CD14-positive monocyte (primary cell): ENCODE measurements at regions not wholly inside any gene's neighbourhood (a gene's known extent, or its start where the extent isn't known, plus 50 kb on each side); places are given as distances from the start of the nearest gene placed in this dataset.
A peak's percentile ranks its signal among the peaks of the same experiment; 100 is the strongest.

Experiments
- DNase-seq, 3 donors: peaks; one replicate each; pipeline ENCODE4 v3.0.0-alpha.2; 2011 to 2022
- H2AFZ ChIP-seq: 2 replicates; pipeline ENCODE4 v1.6.0; 2012; ENCODE audit warnings: mild to moderate bottlenecking, low read depth, low read length, inconsistent platforms; ENCODE audit not compliant: insufficient read depth, poor library complexity, severe bottlenecking
- H3K27ac ChIP-seq, 2 donors: 1 replicate in 1 of 2; 2 replicates in 1 of 2; pipeline ENCODE4 v1.5.1; 2012 to 2013; ENCODE audit warnings: low read length in 2 of 2, control low read depth in 1 of 2, inconsistent platforms in 1 of 2, low read depth in 1 of 2, mild to moderate bottlenecking in 1 of 2
- H3K27me3 ChIP-seq, 2 donors: one replicate each; pipeline versions ENCODE4 v1.6.0 to v1.6.1; 2011 to 2013; ENCODE audit warnings: low read length in 2 of 2; ENCODE audit not compliant: control insufficient read depth in 2 of 2, insufficient read depth in 2 of 2
- H3K36me3 ChIP-seq, 2 donors: replicated peaks in 1 of 2; 1 replicate in 1 of 2; 2 replicates in 1 of 2; pipeline versions ENCODE4 v1.5.1 to v1.6.1; 2012 to 2013; ENCODE audit warnings: low read length in 2 of 2, control low read depth in 1 of 2, inconsistent platforms in 1 of 2, mild to moderate bottlenecking in 1 of 2; ENCODE audit not compliant: insufficient read depth in 2 of 2, control insufficient read depth in 1 of 2
- H3K4me1 ChIP-seq, 2 donors: 1 replicate in 1 of 2; 2 replicates in 1 of 2; pipeline versions ENCODE4 v1.5.1 to v1.6.1; 2012 to 2013; ENCODE audit warnings: low read length in 2 of 2, control low read depth in 1 of 2, inconsistent platforms in 1 of 2, mild to moderate bottlenecking in 1 of 2, moderate library complexity in 1 of 2; ENCODE audit not compliant: insufficient read depth in 2 of 2, control insufficient read depth in 1 of 2
- H3K4me2 ChIP-seq: replicated peaks from 2 replicates; pipeline ENCODE3; 2012; ENCODE audit warnings: low read length, moderate library complexity, mild to moderate bottlenecking; ENCODE audit not compliant: poor library complexity, severe bottlenecking; ENCODE audit errors: extremely low read depth
- H3K4me3 ChIP-seq, 3 experiments: fragments of 200-600 bp in 1 of 3; sonication (generic) in 1 of 3; replicated peaks in 1 of 3; 1 replicate in 2 of 3; 2 replicates in 1 of 3; pipeline ENCODE4 v1.5.1; 2011 to 2013; ENCODE audit warnings: low read length in 3 of 3, mild to moderate bottlenecking in 3 of 3, control low read depth in 2 of 3, low read depth in 2 of 3, inconsistent platforms in 1 of 3, moderate library complexity in 1 of 3
- H3K79me2 ChIP-seq: 2 replicates; pipeline ENCODE4 v1.6.0; 2012; ENCODE audit warnings: mild to moderate bottlenecking, control low read depth, inconsistent platforms, low read length, moderate library complexity; ENCODE audit not compliant: insufficient read depth
- H3K9ac ChIP-seq: 2 replicates; pipeline ENCODE4 v1.6.0; 2017; ENCODE audit warnings: low read length, mild to moderate bottlenecking; ENCODE audit not compliant: insufficient read depth, poor library complexity, severe bottlenecking
- H3K9me3 ChIP-seq, 2 donors: replicated peaks in 1 of 2; 1 replicate in 1 of 2; 2 replicates in 1 of 2; pipeline versions ENCODE4 v1.5.1 to v1.6.1; 2012 to 2013; ENCODE audit warnings: low read length in 2 of 2, control low read depth in 1 of 2; ENCODE audit not compliant: control insufficient read depth in 1 of 2, insufficient read depth in 1 of 2
- H4K20me1 ChIP-seq: 2 replicates; pipeline ENCODE4 v1.6.0; 2012; ENCODE audit warnings: mild to moderate bottlenecking, low read length, control low read depth, moderate library complexity; ENCODE audit not compliant: insufficient read depth
- H3K27ac Mint-ChIP-seq, 7 donors: one replicate each; pipeline ENCODE4 v1.8.0; 2020; ENCODE audit warnings: mild to moderate bottlenecking in 7 of 7, mixed read lengths in 7 of 7, moderate library complexity in 6 of 7, inconsistent platforms in 2 of 7
- H3K27me3 Mint-ChIP-seq, 3 donors: one replicate each; pipeline ENCODE4 v1.8.0; 2021 to 2022; ENCODE audit warnings: low read depth in 3 of 3, mild to moderate bottlenecking in 3 of 3, mixed read lengths in 3 of 3, moderate library complexity in 3 of 3, inconsistent platforms in 1 of 3
- H3K36me3 Mint-ChIP-seq, 2 donors: one replicate each; pipeline ENCODE4 v1.8.0; 2020; ENCODE audit warnings: mixed read lengths in 2 of 2, inconsistent platforms in 1 of 2, mild to moderate bottlenecking in 1 of 2
- H3K4me1 Mint-ChIP-seq: one replicate; pipeline ENCODE4 v1.8.0; 2020; ENCODE audit warnings: mild to moderate bottlenecking, mixed read lengths
- H3K4me3 Mint-ChIP-seq, 2 donors: one replicate each; pipeline ENCODE4 v1.8.0; 2020; ENCODE audit warnings: mild to moderate bottlenecking in 2 of 2, mixed read lengths in 2 of 2, moderate library complexity in 1 of 2
- H3K9me3 Mint-ChIP-seq, 7 donors: one replicate each; pipeline ENCODE4 v1.8.0; 2020 to 2022; ENCODE audit warnings: mixed read lengths in 7 of 7, mild to moderate bottlenecking in 6 of 7, moderate library complexity in 6 of 7, inconsistent platforms in 2 of 7
- CTCF ChIP-seq: fragments of 200-600 bp; IDR thresholded peaks from one replicate; pipeline ENCODE4 v1.8.0; 2022; ENCODE audit warnings: antibody characterized with exemption, mild to moderate bottlenecking
- WGBS: methylation state at CpG from one replicate; pipeline ENCODE4 v1.1.5; 2013; ENCODE audit warnings: missing lambda C conversion rate; ENCODE audit not compliant: insufficient coverage; 5-methylcytosine and 5-hydroxymethylcytosine counted together
- intact Hi-C, 2 donors: fragments of 100-400 bp; cut with micrococcal nuclease; formaldehyde crosslinking; loops; one replicate each; pipeline versions ENCODE4 v1.15.0 to v1.15.1; 2023

GRCh38 chr3:107064405-107065060, 312.7 kb upstream of the CCDC54 start:
- Histone ChIP-seq H3K9ac (no peak overlapping the region), H3K36me3 (no peaks in the 10 kb centered on the region), H3K4me1 (no peaks in the 10 kb centered on the region), H3K27ac (no peak overlapping the region), H3K9me3 (no peaks in the 10 kb centered on the region), H2AFZ (peak overlapping the region; percentile 11), H3K4me2 (no peak overlapping the region), H4K20me1 (no peaks in the 10 kb centered on the region), H3K4me3 (no peak overlapping the region), H3K79me2 (no peaks in the 10 kb centered on the region), H3K27me3 (no peaks in the 10 kb centered on the region)
- intact Hi-C loops = no loop called here
- no peak overlapping the region for H3K27ac Mint-ChIP-seq
- no peaks in the 10 kb centered on the region for H3K36me3 Mint-ChIP-seq
- H3K4me1 Mint-ChIP-seq = peaks cover 6% of the 10 kb centered on the region
- no peak overlapping the region for H3K4me3 Mint-ChIP-seq
- TF ChIP-seq CTCF = peak; percentile 87
- DNase-seq = peak; percentile 6 to 16 (median 8)
- peaks cover 0 to 2% (median 0%) of the 10 kb centered on the region in 7 donors for H3K9me3 Mint-ChIP-seq
- peaks cover 2 to 6% (median 3%) of the 10 kb centered on the region in 3 donors for H3K27me3 Mint-ChIP-seq
- WGBS = 6% methylated on average over 6 of the region's 9 CpGs

GRCh38 chr3:107065094-107065861, 312.0 kb upstream of the CCDC54 start:
- Histone ChIP-seq H3K4me2 (no peak overlapping the region), H3K9ac (no peak overlapping the region), H3K4me1 (no peaks in the 10 kb centered on the region), H4K20me1 (no peaks in the 10 kb centered on the region), H2AFZ (no peak overlapping the region), H3K36me3 (no peaks in the 10 kb centered on the region), H3K79me2 (no peaks in the 10 kb centered on the region), H3K27ac (no peak overlapping the region), H3K27me3 (no peaks in the 10 kb centered on the region), H3K4me3 (no peak overlapping the region), H3K9me3 (no peaks in the 10 kb centered on the region)
- intact Hi-C loops = no loop called here
- no peak overlapping the region for H3K4me3 Mint-ChIP-seq
- TF ChIP-seq CTCF = no peak
- H3K36me3 Mint-ChIP-seq = no peaks in the 10 kb centered on the region
- H3K27ac Mint-ChIP-seq = no peak overlapping the region
- H3K4me1 Mint-ChIP-seq = peaks cover 6% of the 10 kb centered on the region
- WGBS = 2% methylated on average over 11 of the region's 13 CpGs
- H3K27me3 Mint-ChIP-seq = peaks cover 1 to 6% (median 2%) of the 10 kb centered on the region in 3 donors
- H3K9me3 Mint-ChIP-seq = peaks cover 0 to 2% (median 0%) of the 10 kb centered on the region in 7 donors
- DNase-seq = no peak
